Nucleus accumbens (tissue), 56 donors: ENCODE measurements at regions not wholly inside any gene's neighbourhood (a gene's known extent, or its start where the extent isn't known, plus 50 kb on each side); places are given as distances from the start of the nearest gene placed in this dataset.
"Not testable (repeated sequence)": the region's sequence is repeated elsewhere in the genome, so short reads cannot be mapped to it uniquely, and the experiment has no call there.

Source experiments
- DNase-seq, 56 donors: peaks; one replicate each; lab custom pipeline; 2025; lab: John Stamatoyannopoulos, UW

GRCh38 chr14:85352588-85352987 is 177.4 kb upstream of the FLRT2 start:
- not testable (repeated sequence) for DNase-seq

GRCh38 chr14:85357120-85357519 is 172.8 kb upstream of the FLRT2 start:
- DNase-seq, result no peak

GRCh38 chr14:85358136-85358785 is 171.7 kb upstream of the FLRT2 start:
- no peak for DNase-seq

GRCh38 chr14:85359505-85359904 is 170.4 kb upstream of the FLRT2 start:
- DNase-seq, result no peak

GRCh38 chr14:85363358-85363757 is 166.6 kb upstream of the FLRT2 start:
- no peak for DNase-seq

GRCh38 chr14:85366226-85366625 is 163.7 kb upstream of the FLRT2 start:
- DNase-seq, result no peak

GRCh38 chr14:85380881-85381280 is 149.1 kb upstream of the FLRT2 start:
- DNase-seq, result no peak

- no peak for DNase-seq
Observed at GRCh38 chr14:85382341-85382740, 147.6 kb upstream of the FLRT2 start.

GRCh38 chr14:85387181-85387580 is 142.8 kb upstream of the FLRT2 start:
- DNase-seq, result no peak

- DNase-seq, result no peak
Observed at GRCh38 chr14:85390236-85390635, 139.7 kb upstream of the FLRT2 start.

- no peak for DNase-seq
Observed at GRCh38 chr14:85391455-85391854, 138.5 kb upstream of the FLRT2 start.

GRCh38 chr14:85391892-85392291 is 138.1 kb upstream of the FLRT2 start:
- DNase-seq, result no peak

- DNase-seq, result no peak
Observed at GRCh38 chr14:85399186-85399585, 130.8 kb upstream of the FLRT2 start.

- DNase-seq, result no peak
Observed at GRCh38 chr14:85400678-85401077, 129.3 kb upstream of the FLRT2 start.

GRCh38 chr14:85401384-85401783 is 128.6 kb upstream of the FLRT2 start:
- no peak for DNase-seq

GRCh38 chr14:85402569-85403162 is 127.3 kb upstream of the FLRT2 start:
- no peak for DNase-seq

- no peak for DNase-seq
Observed at GRCh38 chr14:85409481-85410210, 120.3 kb upstream of the FLRT2 start.

- DNase-seq, result no peak
Observed at GRCh38 chr14:85412756-85413155, 117.2 kb upstream of the FLRT2 start.

GRCh38 chr14:85413836-85414526 is 116.0 kb upstream of the FLRT2 start:
- no peak for DNase-seq

- DNase-seq, result no peak
Observed at GRCh38 chr14:85415015-85415712, 114.8 kb upstream of the FLRT2 start.

- no peak for DNase-seq
Observed at GRCh38 chr14:85416771-85417170, 113.2 kb upstream of the FLRT2 start.
